Upper lobe of left lung (tissue), 4 donors: ENCODE measurements at regions not wholly inside any gene's neighbourhood (a gene's known extent, or its start where the extent isn't known, plus 50 kb on each side); places are given as distances from the start of the nearest gene placed in this dataset.

Source experiments
- POLR2AphosphoS5 ChIP-seq, 2 donors: sonication (generic); formaldehyde crosslinking; IDR thresholded peaks; one replicate each; pipeline ENCODE4 v1.5.1; 2017; ENCODE audit warnings: antibody characterized with exemption in 2 of 2
- TF ChIP-seq, protein P1 (sequence below), 6 experiments: fragments of 450-650 bp in 4 of 6; fragments of 200-600 bp in 2 of 6; sonication (generic) in 2 of 6; IDR thresholded peaks; one replicate each; pipeline ENCODE4 v1.5.1; 2016 to 2019; ENCODE audit warnings: antibody characterized with exemption in 6 of 6

GRCh38 chr5:97531549-97531948 lies 348.5 kb upstream of the RIOK2 start:
- TF ChIP-seq, protein P1, sequence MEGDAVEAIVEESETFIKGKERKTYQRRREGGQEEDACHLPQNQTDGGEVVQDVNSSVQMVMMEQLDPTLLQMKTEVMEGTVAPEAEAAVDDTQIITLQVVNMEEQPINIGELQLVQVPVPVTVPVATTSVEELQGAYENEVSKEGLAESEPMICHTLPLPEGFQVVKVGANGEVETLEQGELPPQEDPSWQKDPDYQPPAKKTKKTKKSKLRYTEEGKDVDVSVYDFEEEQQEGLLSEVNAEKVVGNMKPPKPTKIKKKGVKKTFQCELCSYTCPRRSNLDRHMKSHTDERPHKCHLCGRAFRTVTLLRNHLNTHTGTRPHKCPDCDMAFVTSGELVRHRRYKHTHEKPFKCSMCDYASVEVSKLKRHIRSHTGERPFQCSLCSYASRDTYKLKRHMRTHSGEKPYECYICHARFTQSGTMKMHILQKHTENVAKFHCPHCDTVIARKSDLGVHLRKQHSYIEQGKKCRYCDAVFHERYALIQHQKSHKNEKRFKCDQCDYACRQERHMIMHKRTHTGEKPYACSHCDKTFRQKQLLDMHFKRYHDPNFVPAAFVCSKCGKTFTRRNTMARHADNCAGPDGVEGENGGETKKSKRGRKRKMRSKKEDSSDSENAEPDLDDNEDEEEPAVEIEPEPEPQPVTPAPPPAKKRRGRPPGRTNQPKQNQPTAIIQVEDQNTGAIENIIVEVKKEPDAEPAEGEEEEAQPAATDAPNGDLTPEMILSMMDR (IDR thresholded peaks at IDR 0.05) = no peak
- no peak for TF ChIP-seq POLR2AphosphoS5 (IDR thresholded peaks at IDR 0.05)
